ENCODE measurements at regions not wholly inside any gene's neighbourhood (a gene's known extent, or its start where the extent isn't known, plus 50 kb on each side); places are given as distances from the start of the nearest gene placed in this dataset.
A peak's percentile ranks its signal among the peaks of the same experiment; 100 is the strongest.
"Not testable (repeated sequence)": the region's sequence is repeated elsewhere in the genome, so short reads cannot be mapped to it uniquely, and the experiment has no call there.

GRCh38 chr2:215537611-215538010, 101.7 kb upstream of the FN1 start:
- DNase-seq (ENCODE audit: low read depth, low spot score), result no peak

GRCh38 chr2:215536510-215536909, 100.6 kb upstream of the FN1 start:
- DNase-seq (ENCODE audit: low read depth, low spot score), result no peak

- peak; percentile 47 for DNase-seq (ENCODE audit: low read depth, low spot score)
Observed at GRCh38 chr2:215535741-215536140, 99.9 kb upstream of the FN1 start.

- DNase-seq (ENCODE audit: low read depth, low spot score), result no peak
Observed at GRCh38 chr2:215535125-215535668, 99.3 kb upstream of the FN1 start.

- not testable (repeated sequence) for DNase-seq (ENCODE audit: low read depth, low spot score)
Observed at GRCh38 chr2:215533716-215534115, 97.8 kb upstream of the FN1 start.

- DNase-seq (ENCODE audit: low read depth, low spot score), result no peak
Observed at GRCh38 chr2:215532844-215533243, 97.0 kb upstream of the FN1 start.

- peak; percentile 66 for DNase-seq (ENCODE audit: low read depth, low spot score)
Observed at GRCh38 chr2:215531284-215531683, 95.4 kb upstream of the FN1 start.

- peak; percentile 18 for DNase-seq (ENCODE audit: low read depth, low spot score)
Observed at GRCh38 chr2:215530191-215530968, 94.5 kb upstream of the FN1 start.

GRCh38 chr2:215529271-215529670, 93.4 kb upstream of the FN1 start:
- peak; percentile 56 for DNase-seq (ENCODE audit: low read depth, low spot score)

- peak; percentile 95 for DNase-seq (ENCODE audit: low read depth, low spot score)
Observed at GRCh38 chr2:215528555-215528954, 92.7 kb upstream of the FN1 start.

- DNase-seq (ENCODE audit: low read depth, low spot score), result peak; percentile 79
Observed at GRCh38 chr2:215527736-215528135, 91.9 kb upstream of the FN1 start.

GRCh38 chr2:215526341-215526740, 90.5 kb upstream of the FN1 start:
- no peak for DNase-seq (ENCODE audit: low read depth, low spot score)

- DNase-seq (ENCODE audit: low read depth, low spot score), result no peak
Observed at GRCh38 chr2:215522237-215522636, 86.4 kb upstream of the FN1 start.

GRCh38 chr2:215521031-215521430, 85.2 kb upstream of the FN1 start:
- DNase-seq (ENCODE audit: low read depth, low spot score), result no peak

- no peak for DNase-seq (ENCODE audit: low read depth, low spot score)
Observed at GRCh38 chr2:215517391-215517790, 81.5 kb upstream of the FN1 start.

GRCh38 chr2:215514516-215514915, 78.6 kb upstream of the FN1 start:
- no peak for DNase-seq (ENCODE audit: low read depth, low spot score)

- no peak for DNase-seq (ENCODE audit: low read depth, low spot score)
Observed at GRCh38 chr2:215511454-215512346, 75.8 kb upstream of the FN1 start.

- DNase-seq (ENCODE audit: low read depth, low spot score), result peak; percentile 57
Observed at GRCh38 chr2:215507836-215508235, 72.0 kb upstream of the FN1 start.

- no peak for DNase-seq (ENCODE audit: low read depth, low spot score)
Observed at GRCh38 chr2:215507136-215507535, 71.3 kb upstream of the FN1 start.

- no peak for DNase-seq (ENCODE audit: low read depth, low spot score)
Observed at GRCh38 chr2:215506604-215506990, 70.7 kb upstream of the FN1 start.

- peak; percentile 62 for DNase-seq (ENCODE audit: low read depth, low spot score)
Observed at GRCh38 chr2:215505044-215505786, 69.3 kb upstream of the FN1 start.

GRCh38 chr2:215504547-215504946, 68.7 kb upstream of the FN1 start:
- peak; percentile 14 for DNase-seq (ENCODE audit: low read depth, low spot score)

Data from astrocyte of the hippocampus (primary cell).